ENCODE measurements at regions not wholly inside any gene's neighbourhood (a gene's known extent, or its start where the extent isn't known, plus 50 kb on each side); places are given as distances from the start of the nearest gene placed in this dataset.
"Not testable (repeated sequence)": the region's sequence is repeated elsewhere in the genome, so short reads cannot be mapped to it uniquely, and the experiment has no call there.

GRCh38 chr10:133785846-133786602, 159.4 kb upstream of the FRG2B start:
- H3K4me1 ChIP-seq (replicated peaks); H3K27ac ChIP-seq; DNase-seq (ENCODE audit: low read depth in 1 of 2, low spot score in 2 of 2); H3K9me3 ChIP-seq (replicated peaks); H3K27me3 ChIP-seq (replicated peaks); H3K36me3 ChIP-seq; H3K4me3 ChIP-seq: not testable (repeated sequence)

- H3K9me3 ChIP-seq (replicated peaks); H3K36me3 ChIP-seq; H3K4me3 ChIP-seq; H3K4me1 ChIP-seq (replicated peaks); DNase-seq (ENCODE audit: low read depth in 1 of 2, low spot score in 2 of 2); H3K27ac ChIP-seq; H3K27me3 ChIP-seq (replicated peaks): not testable (repeated sequence)
Measured at GRCh38 chr10:133785178-133785577, 158.6 kb upstream of the FRG2B start.

DNA sequence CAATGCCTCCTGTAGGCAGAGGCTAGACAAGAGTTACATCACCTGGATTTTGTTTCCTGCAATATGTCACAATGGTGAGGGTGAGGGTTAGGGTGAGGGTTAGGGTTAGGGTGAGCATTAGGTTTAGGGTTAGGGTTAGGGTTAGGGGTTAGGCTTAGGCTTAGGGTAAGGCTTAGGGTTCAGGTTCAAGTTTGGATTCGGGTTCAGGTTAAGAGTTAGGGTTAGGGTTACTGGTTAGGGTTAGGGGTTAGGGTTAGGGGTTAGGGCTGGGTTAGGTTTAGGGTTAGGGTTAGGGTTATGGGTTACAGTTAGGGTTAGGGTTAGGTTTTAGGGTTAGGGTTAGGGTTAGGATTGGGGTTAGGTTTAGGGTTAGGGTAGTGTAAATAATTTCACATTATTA, 138.7 kb upstream of the FRG2B start:
- H3K27me3 ChIP-seq (replicated peaks); DNase-seq (ENCODE audit: low read depth in 1 of 2, low spot score in 2 of 2); H3K36me3 ChIP-seq; H3K27ac ChIP-seq; H3K4me3 ChIP-seq; H3K9me3 ChIP-seq (replicated peaks); H3K4me1 ChIP-seq (replicated peaks): not testable (repeated sequence)

DNA sequence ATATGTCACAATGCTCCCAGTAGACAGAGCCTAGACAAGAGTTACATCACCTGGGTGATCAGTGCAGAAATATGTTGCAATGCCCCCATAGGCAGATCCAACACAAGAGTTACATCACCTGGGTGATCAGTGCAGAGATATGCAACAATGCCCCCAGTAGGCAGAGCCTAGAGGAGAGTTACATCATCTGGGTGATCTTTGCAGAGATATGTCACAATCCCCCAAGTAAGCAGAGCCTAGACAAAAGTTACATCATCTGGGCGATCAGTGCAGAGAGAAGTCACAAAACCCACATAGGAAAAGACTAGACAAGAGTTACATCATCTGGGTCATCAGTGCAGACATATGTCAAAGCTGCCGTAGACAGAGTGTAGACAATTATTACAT, 138.2 kb upstream of the FRG2B start:
- not testable (repeated sequence) for DNase-seq (ENCODE audit: low read depth in 1 of 2, low spot score in 2 of 2); H3K4me1 ChIP-seq (replicated peaks); H3K27ac ChIP-seq; H3K27me3 ChIP-seq (replicated peaks); H3K9me3 ChIP-seq (replicated peaks); H3K4me3 ChIP-seq; H3K36me3 ChIP-seq

DNA sequence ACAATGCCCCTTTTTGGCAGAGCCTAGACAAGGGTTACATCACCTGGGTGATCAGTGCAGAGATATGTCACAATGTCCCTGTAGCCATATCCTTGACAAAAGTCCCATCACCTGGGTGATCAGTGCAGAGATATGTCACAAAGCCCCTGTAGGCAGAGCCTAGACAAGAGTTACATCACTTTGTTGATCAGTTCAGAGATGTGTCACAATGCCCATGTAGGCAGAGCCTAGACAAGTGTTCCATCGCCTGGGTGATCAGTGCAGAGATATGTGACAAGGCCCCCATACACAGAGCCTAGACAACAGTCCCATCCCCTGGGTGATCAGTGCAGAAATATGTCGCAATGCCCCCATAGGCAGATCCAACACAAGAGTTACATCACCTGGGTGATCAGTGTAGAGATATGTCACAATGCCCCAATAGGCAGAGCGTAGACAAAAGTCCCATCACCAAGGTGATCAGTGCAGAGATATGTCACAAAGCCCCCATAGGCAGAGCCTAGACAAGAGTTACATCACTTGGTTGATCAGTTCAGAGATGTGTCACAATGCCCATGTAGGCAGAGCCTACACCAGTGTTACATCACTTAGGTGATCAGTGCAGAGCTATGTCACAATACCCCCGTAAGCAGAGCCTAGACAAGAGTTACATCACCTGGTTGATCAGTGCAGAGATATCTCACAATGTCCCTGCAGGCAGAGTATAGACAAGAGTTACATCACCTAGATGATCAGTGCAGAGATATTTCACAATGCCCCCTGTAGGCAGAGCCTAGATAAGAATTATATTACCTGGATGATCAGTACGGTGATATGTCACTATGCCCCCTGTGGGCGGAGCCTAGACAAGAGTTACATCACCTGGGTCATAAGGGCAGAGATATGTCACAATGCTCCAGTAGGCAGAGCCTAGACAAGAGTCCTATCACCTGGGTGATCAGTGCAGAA, 137.6 kb upstream of the FRG2B start:
- DNase-seq (ENCODE audit: low read depth in 1 of 2, low spot score in 2 of 2) = peak in 1 of 2 experiments; percentile 16
- not testable (repeated sequence) for H3K9me3 ChIP-seq (replicated peaks); H3K4me3 ChIP-seq; H3K4me1 ChIP-seq (replicated peaks); H3K27me3 ChIP-seq (replicated peaks); H3K27ac ChIP-seq; H3K36me3 ChIP-seq

DNA sequence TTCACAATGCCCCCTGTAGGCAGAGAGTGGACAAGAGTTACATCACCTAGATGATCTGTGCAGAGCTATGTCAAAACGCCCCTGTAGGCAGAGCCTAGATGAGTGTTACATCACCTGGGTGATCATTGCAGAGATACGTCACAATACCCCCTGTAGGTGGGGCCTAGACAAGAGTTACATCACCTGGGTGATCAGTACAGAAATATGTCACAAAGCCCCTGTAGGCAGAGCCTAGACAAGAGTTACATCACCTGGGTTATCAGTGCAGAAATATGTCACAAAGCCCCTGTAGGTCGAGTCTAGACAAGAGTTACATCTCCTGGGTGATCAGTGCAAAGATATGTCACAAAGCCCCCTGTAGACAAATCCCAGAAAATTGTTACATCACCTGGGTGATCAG, 136.6 kb upstream of the FRG2B start:
- not testable (repeated sequence) for H3K9me3 ChIP-seq (replicated peaks); H3K36me3 ChIP-seq; DNase-seq (ENCODE audit: low read depth in 1 of 2, low spot score in 2 of 2); H3K4me1 ChIP-seq (replicated peaks); H3K4me3 ChIP-seq; H3K27me3 ChIP-seq (replicated peaks); H3K27ac ChIP-seq

DNA sequence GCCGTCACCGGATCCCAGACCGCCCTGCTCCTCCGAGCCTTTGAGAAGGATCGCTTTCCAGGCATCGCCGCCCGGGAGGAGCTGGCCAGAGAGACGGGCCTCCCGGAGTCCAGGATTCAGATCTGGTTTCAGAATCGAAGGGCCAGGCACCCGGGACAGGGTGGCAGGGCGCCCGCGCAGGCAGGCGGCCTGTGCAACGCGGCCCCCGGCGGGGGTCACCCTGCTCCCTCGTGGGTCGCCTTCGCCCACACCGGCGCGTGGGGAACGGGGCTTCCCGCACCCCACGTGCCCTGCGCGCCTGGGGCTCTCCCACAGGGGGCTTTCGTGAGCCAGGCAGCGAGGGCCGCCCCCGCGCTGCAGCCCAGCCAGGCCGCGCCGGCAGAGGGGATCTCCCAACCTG, 127.0 kb upstream of the FRG2B start:
- H3K9me3 ChIP-seq (replicated peaks); H3K27me3 ChIP-seq (replicated peaks); DNase-seq (ENCODE audit: low read depth in 1 of 2, low spot score in 2 of 2); H3K4me1 ChIP-seq (replicated peaks); H3K36me3 ChIP-seq; H3K27ac ChIP-seq; H3K4me3 ChIP-seq: not testable (repeated sequence)

Measured in SJSA1 (cell line).